HCT116 (cell line): ENCODE measurements at regions not wholly inside any gene's neighbourhood (a gene's known extent, or its start where the extent isn't known, plus 50 kb on each side); places are given as distances from the start of the nearest gene placed in this dataset.
"Not testable (repeated sequence)": the region's sequence is repeated elsewhere in the genome, so short reads cannot be mapped to it uniquely, and the experiment has no call there.

Experiments used
- ATAC-seq: fragments of 200-7000 bp; cut with Tn5 transposase; 2 replicates; pipeline ENCODE4 v1.9.1; 2020; ENCODE audit warnings: mild to moderate bottlenecking, moderate library complexity
- BruUV-seq: library from RNA; stranded (reverse); fragments of 400-500 nt; replicated peaks from 2 replicates; lab custom pipeline; 2021; lab: Mats Ljungman, UMichigan
- CTCF ChIA-PET: fragments of 300-600 bp; sonication (Branson Sonifier 250); formaldehyde crosslinking; loops from one replicate; lab custom pipeline; 2021; ENCODE audit warnings: antibody characterized with exemption; lab: Charles Lee
- POLR2A ChIA-PET: fragments of 300-600, 350-600 bp; sonication (Branson Sonifier 250); formaldehyde crosslinking; loops from one replicate; lab custom pipeline; 2021; ENCODE audit warnings: antibody characterized with exemption; lab: Charles Lee
- RAD21 ChIA-PET, 2 experiments: fragments of 300-600 bp; sonication (Branson Sonifier 250); formaldehyde crosslinking; loops; one replicate each; lab custom pipeline; 2023; ENCODE audit warnings: low total read pairs in 2 of 2; ENCODE audit not compliant: uncharacterized antibody in 2 of 2, unreplicated experiment in 2 of 2, low non-redundant PET in 1 of 2; lab: Charles Lee
- DNase-seq: peaks from one replicate; pipeline ENCODE4 v3.0.0-alpha.2; 2010; ENCODE audit warnings: low read depth, low spot score
- H2AFZ ChIP-seq: fragments of 200-600 bp; shearing (Covaris generic), sonication (generic); 2 replicates; pipeline ENCODE4 v1.6.1; 2017; ENCODE audit warnings: low read depth, mixed run types, mixed read lengths, antibody characterized with exemption, low read length; ENCODE audit not compliant: poor library complexity, severe bottlenecking
- H3K27ac ChIP-seq: 2 replicates; pipeline ENCODE4 v1.5.1; 2012; ENCODE audit warnings: low read depth, low read length
- H3K27me3 ChIP-seq: fragments of 200-600 bp; sonication (generic); 2 replicates; pipeline ENCODE4 v1.6.1; 2016; ENCODE audit warnings: mixed run types, low read length, mixed read lengths; ENCODE audit not compliant: insufficient read depth
- H3K36me3 ChIP-seq, 2 experiments: fragments of 200-500 bp in 1 of 2; fragments of 200-600 bp in 1 of 2; sonication (Bioruptor generic) in 1 of 2; sonication (generic) in 1 of 2; 2 replicates each; pipeline versions ENCODE4 v1.5.1 to v1.6.1; 2014 to 2016; ENCODE audit warnings: low read length in 2 of 2, inconsistent platforms in 1 of 2, mixed read lengths in 1 of 2, mixed run types in 1 of 2; ENCODE audit not compliant: insufficient read depth in 2 of 2, control insufficient read depth in 1 of 2
- H3K4me1 ChIP-seq, 2 experiments: fragments of 200-600 bp in 1 of 2; sonication (generic) in 1 of 2; 2 replicates each; pipeline versions ENCODE4 v1.5.1 to v1.6.1; 2012 to 2017; ENCODE audit warnings: low read length in 2 of 2, inconsistent platforms in 1 of 2, mild to moderate bottlenecking in 1 of 2, mixed read lengths in 1 of 2, mixed run types in 1 of 2, moderate library complexity in 1 of 2; ENCODE audit not compliant: insufficient read depth in 2 of 2, control insufficient read depth in 1 of 2
- H3K4me2 ChIP-seq: fragments of 200-600 bp; sonication (generic); 2 replicates; pipeline ENCODE4 v1.6.1; 2017; ENCODE audit warnings: mixed run types, low read length, mixed read lengths
- H3K4me3 ChIP-seq, 2 experiments: fragments of 200-600 bp in 1 of 2; sonication (generic) in 1 of 2; replicated peaks in 1 of 2; 2 replicates each; pipeline ENCODE4 v1.5.1; 2011 to 2016; ENCODE audit warnings: low read length in 2 of 2, control low read depth in 1 of 2, low read depth in 1 of 2, mild to moderate bottlenecking in 1 of 2, mixed read lengths in 1 of 2, mixed run types in 1 of 2
- H3K79me2 ChIP-seq: fragments of 200-600 bp; sonication (generic); 2 replicates; pipeline ENCODE4 v1.6.1; 2017; ENCODE audit warnings: mild to moderate bottlenecking, mixed run types, low read length, moderate library complexity, mixed read lengths; ENCODE audit not compliant: insufficient read depth
- H3K9ac ChIP-seq: fragments of 200-600 bp; sonication (generic); 2 replicates; pipeline ENCODE4 v1.6.1; 2016; ENCODE audit warnings: low read length, mixed read lengths
- H3K9me2 ChIP-seq: fragments of 200-600 bp; sonication (generic), shearing (Covaris generic); 2 replicates; pipeline ENCODE4 v1.6.1; 2017; ENCODE audit warnings: mixed run types, mild to moderate bottlenecking, moderate library complexity; ENCODE audit not compliant: insufficient read depth
- H3K9me3 ChIP-seq, 2 experiments: fragments of 200-500 bp in 1 of 2; fragments of 200-600 bp in 1 of 2; sonication (Bioruptor generic) in 1 of 2; sonication (generic) in 1 of 2; 2 replicates each; pipeline ENCODE4 v1.6.1; 2014 to 2017; ENCODE audit warnings: low read length in 2 of 2, mixed read lengths in 2 of 2, inconsistent platforms in 1 of 2, low read depth in 1 of 2, mild to moderate bottlenecking in 1 of 2, mixed run types in 1 of 2, moderate library complexity in 1 of 2; ENCODE audit not compliant: control insufficient read depth in 1 of 2, insufficient read depth in 1 of 2
- H4K20me1 ChIP-seq: fragments of 200-600 bp; sonication (generic), shearing (Covaris generic); 2 replicates; pipeline ENCODE4 v1.6.1; 2017; ENCODE audit warnings: mixed run types, mild to moderate bottlenecking, moderate library complexity; ENCODE audit not compliant: insufficient read depth
- EGR1 ChIP-seq: IDR thresholded peaks from 2 replicates; pipeline ENCODE4 v1.6.1; 2012; ENCODE audit warnings: low read depth
- EZH2phosphoT487 ChIP-seq: fragments of 200-600 bp; IDR thresholded peaks from 2 replicates; pipeline ENCODE4 v1.6.1; 2018; ENCODE audit warnings: antibody characterized with exemption, borderline replicate concordance
- JUND ChIP-seq: IDR thresholded peaks from 2 replicates; pipeline ENCODE4 v1.6.1; 2012
- SP1 ChIP-seq: IDR thresholded peaks from 2 replicates; pipeline ENCODE4 v1.6.1; 2012; ENCODE audit warnings: low read depth
- ZFX ChIP-seq: fragments of 450-650 bp; IDR thresholded peaks from 2 replicates; pipeline ENCODE4 v1.6.1; 2017
- ZNF274 ChIP-seq: fragments of 200-500 bp; sonication (Bioruptor generic); IDR thresholded peaks from 2 replicates; pipeline ENCODE4 v1.6.1; 2014; ENCODE audit warnings: mild to moderate bottlenecking, low read depth, low read length, inconsistent platforms
- intact Hi-C: fragments of 100-400 bp; cut with micrococcal nuclease; formaldehyde crosslinking; loops from 2 replicates; pipeline ENCODE4 v1.10.0; 2022

- H3K9me2 ChIP-seq = no peaks in the 10 kb centered on the region
- no peaks in the 10 kb centered on the region for H3K9me3 ChIP-seq
- H3K27ac ChIP-seq = no peak overlapping the region
- intact Hi-C loops = no loop called here
- no peaks in the 10 kb centered on the region for H3K4me1 ChIP-seq
- no peaks in the 10 kb centered on the region for H4K20me1 ChIP-seq
- no peak overlapping the region for H3K4me2 ChIP-seq
- H3K36me3 ChIP-seq = no peaks in the 10 kb centered on the region
- no peak for TF ChIP-seq SP1
- no peak for TF ChIP-seq EZH2phosphoT487
- no peak for TF ChIP-seq JUND
- TF ChIP-seq ZNF274 = no peak
- no peak for TF ChIP-seq ZFX
- TF ChIP-seq EGR1 = no peak
- ChIA-PET CTCF (no interaction called here), RAD21 (no interaction called here), POLR2A (no interaction called here)
- H3K4me3 ChIP-seq = no peak overlapping the region
- ATAC-seq = no peak
- H2AFZ ChIP-seq = no peak overlapping the region
- DNase-seq = no peak
- no peaks in the 10 kb centered on the region for H3K79me2 ChIP-seq
- peaks cover 13% of the 10 kb centered on the region; the same call in 1 of the 2 replicates for H3K27me3 ChIP-seq
- H3K9ac ChIP-seq = no peak overlapping the region
- BruUV-seq = no TSS peak
Observed at GRCh38 chr4:26208237-26208994, 112.4 kb upstream of the RBPJ start.

DNA sequence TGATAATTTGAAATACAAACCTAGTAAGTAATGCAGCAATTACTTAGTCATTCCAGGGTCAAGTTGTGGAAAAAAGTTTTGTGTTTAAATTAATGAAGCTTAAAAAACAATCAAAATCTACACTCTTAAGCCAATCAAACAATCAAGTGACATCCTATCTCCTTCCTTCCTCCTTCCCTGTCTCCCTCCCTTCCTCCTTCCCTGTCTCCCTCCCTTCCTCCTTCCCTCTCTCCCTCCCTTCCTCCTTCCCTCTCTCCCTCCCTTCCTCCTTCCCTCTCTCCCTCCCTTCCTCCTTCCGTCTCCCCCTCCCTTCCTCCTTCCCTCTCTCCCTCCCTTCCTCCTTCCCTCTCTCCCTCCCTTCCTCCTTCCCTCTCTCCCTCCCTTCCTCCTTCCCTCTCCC, 111.4 kb upstream of the RBPJ start:
- H3K9ac ChIP-seq, H3K4me3 ChIP-seq, ATAC-seq, POLR2A ChIA-PET, H3K36me3 ChIP-seq, DNase-seq, H4K20me1 ChIP-seq, H3K4me1 ChIP-seq, H3K9me3 ChIP-seq, H2AFZ ChIP-seq, BruUV-seq, H3K4me2 ChIP-seq, RAD21 ChIA-PET, H3K9me2 ChIP-seq, H3K27ac ChIP-seq, H3K79me2 ChIP-seq, intact Hi-C loops, CTCF ChIA-PET: not testable (repeated sequence)
- H3K27me3 ChIP-seq = peaks cover 20% of the 10 kb centered on the region; the same call in 1 of the 2 replicates
